Adrenal gland (tissue), 9 donors: ENCODE measurements at regions not wholly inside any gene's neighbourhood (a gene's known extent, or its start where the extent isn't known, plus 50 kb on each side); places are given as distances from the start of the nearest gene placed in this dataset.

Source experiments
- DNase-seq, 7 donors: peaks; one replicate each; pipeline ENCODE4 v3.0.0-alpha.2; 2019 to 2020
- H3K27ac ChIP-seq, 5 donors: fragments of 200-600 bp; sonication (generic) in 4 of 5; 1 replicate in 3 of 5; 2 replicates in 2 of 5; pipeline versions ENCODE4 v1.5.1 to v1.8.0; 2016 to 2020; ENCODE audit warnings: mild to moderate bottlenecking in 1 of 5
- H3K27me3 ChIP-seq: fragments of 200-600 bp; 2 replicates; pipeline ENCODE4 v1.8.0; 2021
- H3K36me3 ChIP-seq, 2 donors: fragments of 200-600 bp; replicated peaks in 1 of 2; 1 replicate in 1 of 2; 2 replicates in 1 of 2; pipeline versions ENCODE4 v1.5.1 to v1.8.0; 2018 to 2022
- H3K4me1 ChIP-seq, 2 donors: fragments of 200-600 bp; replicated peaks in 1 of 2; 1 replicate in 1 of 2; 2 replicates in 1 of 2; pipeline versions ENCODE4 v1.5.1 to v1.8.0; 2018 to 2021
- H3K4me3 ChIP-seq, 4 donors: fragments of 200-600 bp; sonication (generic) in 3 of 4; one replicate each; pipeline ENCODE4 v1.5.1; 2016 to 2018
- H3K9me3 ChIP-seq, 3 donors: fragments of 200-600 bp; sonication (generic) in 1 of 3; replicated peaks in 1 of 3; 1 replicate in 2 of 3; 2 replicates in 1 of 3; pipeline versions ENCODE4 v1.5.1 to v1.8.0; 2016 to 2021
- CTCF ChIP-seq, 6 experiments: fragments of 450-650 bp in 4 of 6; fragments of 200-600 bp in 2 of 6; sonication (generic) in 1 of 6; IDR thresholded peaks; 1 replicate in 5 of 6; 2 replicates in 1 of 6; pipeline versions ENCODE4 v1.5.1 to v1.8.0; 2016 to 2021; ENCODE audit warnings: antibody characterized with exemption in 6 of 6, mild to moderate bottlenecking in 2 of 6, moderate library complexity in 1 of 6
- POLR2A ChIP-seq, 2 donors: fragments of 450-650 bp; IDR thresholded peaks; one replicate each; pipeline ENCODE4 v1.6.1; 2017; ENCODE audit warnings: antibody characterized with exemption in 2 of 2, mild to moderate bottlenecking in 2 of 2, moderate library complexity in 1 of 2
- WGBS, 4 donors: extraction: QIAGEN DNeasy Blood & Tissue Kit in 2 of 4; methylation state at CpG; one replicate each; pipeline versions ENCODE4 v1.1.5 to v1.1.7; 2013 to 2017; 5-methylcytosine and 5-hydroxymethylcytosine counted together
- intact Hi-C, 2 donors: fragments of 100-400 bp; cut with DNase I; formaldehyde crosslinking; loops; one replicate each; pipeline versions ENCODE4 v1.14.1 to v1.15.0; 2022 to 2023
- donor health status: healthy with polysubstance abuse.
- donor health status: Bipolar disorder and iron deficiency.
- donor health status: DM: yes; HTN: yes; CAD: no.
- donor health status: DM: no; HTN: no; CAD: no.
- donor health status: DM: no; HTN: no; CAD: no.

- TF ChIP-seq CTCF (IDR thresholded peaks at IDR 0.05) (no peak), POLR2A (IDR thresholded peaks at IDR 0.05) (no peak)
- intact Hi-C loops: no loop called here
- no peaks in the 10 kb centered on the region for H3K36me3 ChIP-seq
- no peak overlapping the region for H3K27ac ChIP-seq
- no peak overlapping the region for H3K4me3 ChIP-seq
- 68 to 86% (median 83%) methylated on average over 2 of the region's 2 CpGs for WGBS, 4 donors
- no peak for DNase-seq
- no peaks in the 10 kb centered on the region for H3K9me3 ChIP-seq
- H3K4me1 ChIP-seq: no peaks in the 10 kb centered on the region
- H3K27me3 ChIP-seq: no peaks in the 10 kb centered on the region
These were observed 69.9 kb upstream of the DOK5 start for GRCh38 chr20:54405540-54405939.

GRCh38 chr20:54407459-54407858 is 67.9 kb upstream of the DOK5 start:
- H3K9me3 ChIP-seq: no peaks in the 10 kb centered on the region
- 67 to 78% (median 72%) methylated on average over 6 of the region's 6 CpGs for WGBS, 4 donors
- intact Hi-C loops: no loop called here
- H3K36me3 ChIP-seq: no peaks in the 10 kb centered on the region
- H3K27me3 ChIP-seq: no peaks in the 10 kb centered on the region
- H3K4me3 ChIP-seq: no peak overlapping the region
- H3K27ac ChIP-seq: no peak overlapping the region
- TF ChIP-seq CTCF (IDR thresholded peaks at IDR 0.05): no peak
- no peak for TF ChIP-seq POLR2A (IDR thresholded peaks at IDR 0.05)
- H3K4me1 ChIP-seq: no peaks in the 10 kb centered on the region
- no peak for DNase-seq

- no peaks in the 10 kb centered on the region for H3K36me3 ChIP-seq
- H3K9me3 ChIP-seq: no peaks in the 10 kb centered on the region
- no peak overlapping the region for H3K4me3 ChIP-seq
- DNase-seq: no peak
- 63 to 78% (median 74%) methylated on average over 1 of the region's 1 CpG for WGBS, 4 donors
- intact Hi-C loops: no loop called here
- no peak for TF ChIP-seq CTCF (IDR thresholded peaks at IDR 0.05)
- TF ChIP-seq POLR2A (IDR thresholded peaks at IDR 0.05): no peak
- no peaks in the 10 kb centered on the region for H3K4me1 ChIP-seq
- peaks cover 9% of the 10 kb centered on the region for H3K27me3 ChIP-seq
- H3K27ac ChIP-seq: no peak overlapping the region
These were observed 59.4 kb upstream of the DOK5 start for GRCh38 chr20:54415967-54416366.

- Histone ChIP-seq H3K27me3 (peaks cover 9% of the 10 kb centered on the region), H3K4me3 (no peak overlapping the region), H3K36me3 (no peaks in the 10 kb centered on the region), H3K4me1 (no peaks in the 10 kb centered on the region), H3K9me3 (no peaks in the 10 kb centered on the region), H3K27ac (no peak overlapping the region)
- WGBS, 4 donors: 71 to 81% (median 78%) methylated on average over 4 of the region's 4 CpGs
- no peak for DNase-seq
- intact Hi-C loops: no loop called here
- TF ChIP-seq POLR2A (IDR thresholded peaks at IDR 0.05) (no peak), CTCF (IDR thresholded peaks at IDR 0.05) (no peak)
These were observed 58.6 kb upstream of the DOK5 start for GRCh38 chr20:54416770-54417169.
